Lower leg skin (tissue), 4 donors: ENCODE measurements at regions not wholly inside any gene's neighbourhood (a gene's known extent, or its start where the extent isn't known, plus 50 kb on each side); places are given as distances from the start of the nearest gene placed in this dataset.
A peak's percentile ranks its signal among the peaks of the same experiment; 100 is the strongest.

ENCODE experiments used
- DNase-seq, 2 donors: peaks; one replicate each; pipeline ENCODE4 v3.0.0-alpha.2; 2019; ENCODE audit warnings: low spot score in 2 of 2
- H3K4me3 ChIP-seq: fragments of 200-600 bp; sonication (generic); 2 replicates; pipeline ENCODE4 v1.5.1; 2017; ENCODE audit warnings: mild to moderate bottlenecking, low read depth; ENCODE audit not compliant: poor library complexity, severe bottlenecking
- POLR2A ChIP-seq, 2 donors: fragments of 450-650 bp; IDR thresholded peaks; one replicate each; pipeline ENCODE4 v1.6.1; 2016 to 2017; ENCODE audit warnings: antibody characterized with exemption in 2 of 2, mild to moderate bottlenecking in 1 of 2, moderate library complexity in 1 of 2
- WGBS, 2 donors: methylation state at CpG; one replicate each; pipeline ENCODE4 v1.1.5; 2018; 5-methylcytosine and 5-hydroxymethylcytosine counted together
- intact Hi-C: fragments of 100-400 bp; cut with DNase I; formaldehyde crosslinking; loops from one replicate; pipeline ENCODE4 v1.15.0; 2023; ENCODE audit warnings: low total_unique reads
- TF ChIP-seq, protein P1 (sequence below), 3 donors: fragments of 450-650 bp; IDR thresholded peaks; one replicate each; pipeline ENCODE4 v1.5.1; 2016; ENCODE audit warnings: antibody characterized with exemption in 3 of 3, mild to moderate bottlenecking in 3 of 3, moderate library complexity in 2 of 3

- TF ChIP-seq, protein P1, sequence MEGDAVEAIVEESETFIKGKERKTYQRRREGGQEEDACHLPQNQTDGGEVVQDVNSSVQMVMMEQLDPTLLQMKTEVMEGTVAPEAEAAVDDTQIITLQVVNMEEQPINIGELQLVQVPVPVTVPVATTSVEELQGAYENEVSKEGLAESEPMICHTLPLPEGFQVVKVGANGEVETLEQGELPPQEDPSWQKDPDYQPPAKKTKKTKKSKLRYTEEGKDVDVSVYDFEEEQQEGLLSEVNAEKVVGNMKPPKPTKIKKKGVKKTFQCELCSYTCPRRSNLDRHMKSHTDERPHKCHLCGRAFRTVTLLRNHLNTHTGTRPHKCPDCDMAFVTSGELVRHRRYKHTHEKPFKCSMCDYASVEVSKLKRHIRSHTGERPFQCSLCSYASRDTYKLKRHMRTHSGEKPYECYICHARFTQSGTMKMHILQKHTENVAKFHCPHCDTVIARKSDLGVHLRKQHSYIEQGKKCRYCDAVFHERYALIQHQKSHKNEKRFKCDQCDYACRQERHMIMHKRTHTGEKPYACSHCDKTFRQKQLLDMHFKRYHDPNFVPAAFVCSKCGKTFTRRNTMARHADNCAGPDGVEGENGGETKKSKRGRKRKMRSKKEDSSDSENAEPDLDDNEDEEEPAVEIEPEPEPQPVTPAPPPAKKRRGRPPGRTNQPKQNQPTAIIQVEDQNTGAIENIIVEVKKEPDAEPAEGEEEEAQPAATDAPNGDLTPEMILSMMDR (IDR thresholded peaks at IDR 0.05) = no peak
- no peak for TF ChIP-seq POLR2A (IDR thresholded peaks at IDR 0.05)
- 79 to 85% methylated on average over 16 to 17 of the region's 17 CpGs for WGBS, 2 donors
- peak in 1 of 2 donors; percentile 78 for DNase-seq
- intact Hi-C loops = loop anchor here (5.0 to 10.0 kb wide), 2 partner anchors 264 to 696 kb away; partner anchors contain the start of genes BOD1 and NSG2
- no peak overlapping the region for H3K4me3 ChIP-seq
These were observed 265.6 kb downstream of the NSG2 start for GRCh38 chr5:174311121-174311520.

- H3K4me3 ChIP-seq = no peak overlapping the region
- TF ChIP-seq POLR2A (IDR thresholded peaks at IDR 0.05) = no peak
- TF ChIP-seq, protein P1 (IDR thresholded peaks at IDR 0.05) = no peak
- intact Hi-C loops = loop anchor here (5.0 to 10.0 kb wide), 2 partner anchors 264 to 697 kb away; partner anchors contain the start of genes BOD1 and NSG2
- WGBS, 2 donors = 1 to 7% methylated on average over 30 to 39 of the region's 58 CpGs
- DNase-seq = peak; percentile 39 to 88
These were observed 266.2 kb downstream of the NSG2 start for GRCh38 chr5:174311531-174312269.

- DNase-seq = peak in 1 of 2 donors; percentile 64
- WGBS, 2 donors = 28 to 52% methylated on average over 10 to 16 of the region's 25 CpGs
- intact Hi-C loops = loop anchor here (5.0 to 10.0 kb wide), 2 partner anchors 265 to 697 kb away; partner anchors contain the start of genes BOD1 and NSG2
- no peak overlapping the region for H3K4me3 ChIP-seq
- TF ChIP-seq, protein P1 (IDR thresholded peaks at IDR 0.05) = no peak
- no peak for TF ChIP-seq POLR2A (IDR thresholded peaks at IDR 0.05)
These were observed 266.7 kb downstream of the NSG2 start for GRCh38 chr5:174312270-174312617.

DNA sequence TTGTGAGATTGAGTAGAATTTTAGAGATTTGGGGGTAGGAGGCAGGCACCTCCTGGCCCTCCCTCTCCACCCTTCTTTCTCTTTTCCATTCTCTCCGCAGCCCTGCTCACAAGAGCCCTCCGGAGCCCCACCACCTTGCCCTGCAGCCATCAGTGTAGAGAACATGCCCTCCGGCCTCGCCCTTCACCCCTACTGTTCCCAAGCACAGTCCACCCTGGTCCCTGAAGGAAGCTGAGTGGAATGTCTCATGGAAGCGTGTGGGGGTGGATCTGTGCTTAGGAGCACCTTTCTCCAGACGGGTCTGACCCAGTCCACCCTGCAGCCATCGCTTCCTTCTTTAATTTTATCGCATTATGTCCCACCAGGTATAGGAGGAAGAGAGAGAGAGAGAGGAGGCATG lies 267.1 kb downstream of the NSG2 start:
- TF ChIP-seq, protein P1 (IDR thresholded peaks at IDR 0.05) = no peak
- TF ChIP-seq POLR2A (IDR thresholded peaks at IDR 0.05) = no peak
- no peak overlapping the region for H3K4me3 ChIP-seq
- no peak for DNase-seq
- intact Hi-C loops = loop anchor here (5.0 to 10.0 kb wide), 2 partner anchors 265 to 698 kb away; partner anchors contain the start of genes BOD1 and NSG2
- WGBS, 2 donors = 77 to 84% methylated on average over 8 of the region's 8 CpGs

GRCh38 chr5:174313615-174314014 lies 268.1 kb downstream of the NSG2 start:
- DNase-seq = peak in 1 of 2 donors; percentile 56
- 76 to 85% methylated on average over 5 of the region's 5 CpGs for WGBS, 2 donors
- intact Hi-C loops = loop anchor here (5.0 to 10.0 kb wide), 2 partner anchors 266 to 699 kb away; partner anchors contain the start of genes BOD1 and NSG2

More at GRCh38 chr5:174313615-174314014, 268.1 kb downstream of the NSG2 start:
- no peak overlapping the region for H3K4me3 ChIP-seq
- TF ChIP-seq, protein P1 (IDR thresholded peaks at IDR 0.05) = no peak
- no peak for TF ChIP-seq POLR2A (IDR thresholded peaks at IDR 0.05)
